HUES6 (cell line): ENCODE measurements at regions not wholly inside any gene's neighbourhood (a gene's known extent, or its start where the extent isn't known, plus 50 kb on each side); places are given as distances from the start of the nearest gene placed in this dataset.
A peak's percentile ranks its signal among the peaks of the same experiment; 100 is the strongest.
"Not testable (repeated sequence)": the region's sequence is repeated elsewhere in the genome, so short reads cannot be mapped to it uniquely, and the experiment has no call there.

Source experiments
- H3K27ac ChIP-seq: 2 replicates; pipeline ENCODE4 v1.7.0; 2013; ENCODE audit warnings: low read depth, mild to moderate bottlenecking, low read length, inconsistent platforms
- H3K27me3 ChIP-seq: 2 replicates; pipeline ENCODE4 v1.6.1; 2013; ENCODE audit warnings: low read length; ENCODE audit not compliant: control insufficient read depth, insufficient read depth
- H3K36me3 ChIP-seq: 2 replicates; pipeline ENCODE4 v1.6.1; 2013; ENCODE audit warnings: low read length; ENCODE audit not compliant: control insufficient read depth, insufficient read depth
- H3K4me1 ChIP-seq: 2 replicates; pipeline ENCODE4 v1.6.1; 2013; ENCODE audit warnings: low read length; ENCODE audit not compliant: control insufficient read depth, insufficient read depth
- H3K4me3 ChIP-seq: 2 replicates; pipeline ENCODE4 v1.5.1; 2013; ENCODE audit warnings: low read depth, low read length
- H3K9ac ChIP-seq: one replicate; pipeline ENCODE4 v1.6.1; 2013; ENCODE audit warnings: mild to moderate bottlenecking, low read length
- H3K9me3 ChIP-seq: 2 replicates; pipeline ENCODE4 v1.6.1; 2013; ENCODE audit warnings: low read depth, low read length; ENCODE audit not compliant: control insufficient read depth, insufficient read depth

GRCh38 chr3:68560728-68561127, 371.6 kb downstream of the TAFA4 start:
- no peaks in the 10 kb centered on the region for H3K9me3 ChIP-seq
- H3K9ac ChIP-seq: no peak overlapping the region
- H3K4me1 ChIP-seq: no peaks in the 10 kb centered on the region
- no peak overlapping the region for H3K4me3 ChIP-seq
- no peak overlapping the region for H3K27ac ChIP-seq
- no peaks in the 10 kb centered on the region for H3K27me3 ChIP-seq
- H3K36me3 ChIP-seq: no peaks in the 10 kb centered on the region

- Histone ChIP-seq H3K4me3 (no peak overlapping the region), H3K4me1 (peaks cover 46% of the 10 kb centered on the region; the same call in 1 of the 2 replicates), H3K27ac (peak overlapping the region; percentile 42; the same call in 1 of the 2 replicates), H3K36me3 (no peaks in the 10 kb centered on the region), H3K9ac (no peak overlapping the region), H3K27me3 (no peaks in the 10 kb centered on the region), H3K9me3 (no peaks in the 10 kb centered on the region)
These were observed 396.6 kb downstream of the TAFA4 start for GRCh38 chr3:68535782-68536181.

- H3K4me3 ChIP-seq: no peak overlapping the region
- H3K27ac ChIP-seq: no peak overlapping the region
- H3K4me1 ChIP-seq: no peaks in the 10 kb centered on the region
- no peak overlapping the region for H3K9ac ChIP-seq
- no peaks in the 10 kb centered on the region for H3K27me3 ChIP-seq
- H3K36me3 ChIP-seq: no peaks in the 10 kb centered on the region
- no peaks in the 10 kb centered on the region for H3K9me3 ChIP-seq
These were observed 409.0 kb downstream of the TAFA4 start for GRCh38 chr3:68523330-68523729.

GRCh38 chr3:68515237-68515636, 417.1 kb downstream of the TAFA4 start:
- Histone ChIP-seq H3K36me3 (no peaks in the 10 kb centered on the region), H3K4me1 (no peaks in the 10 kb centered on the region), H3K4me3 (no peak overlapping the region), H3K9ac (no peak overlapping the region), H3K27me3 (no peaks in the 10 kb centered on the region), H3K27ac (no peak overlapping the region), H3K9me3 (no peaks in the 10 kb centered on the region)

GRCh38 chr3:68504201-68504600, 428.1 kb downstream of the TAFA4 start:
- H3K9me3 ChIP-seq: no peaks in the 10 kb centered on the region
- no peaks in the 10 kb centered on the region for H3K36me3 ChIP-seq
- H3K27me3 ChIP-seq: no peaks in the 10 kb centered on the region
- no peak overlapping the region for H3K4me3 ChIP-seq
- H3K9ac ChIP-seq: no peak overlapping the region
- H3K4me1 ChIP-seq: no peaks in the 10 kb centered on the region
- H3K27ac ChIP-seq: no peak overlapping the region

- H3K27ac ChIP-seq, H3K9me3 ChIP-seq, H3K36me3 ChIP-seq, H3K9ac ChIP-seq, H3K4me3 ChIP-seq, H3K27me3 ChIP-seq, H3K4me1 ChIP-seq: not testable (repeated sequence)
These were observed 446.5 kb downstream of the TAFA4 start for GRCh38 chr3:68485845-68486244.

GRCh38 chr3:68485051-68485450, 447.3 kb downstream of the TAFA4 start:
- no peaks in the 10 kb centered on the region for H3K36me3 ChIP-seq
- no peak overlapping the region for H3K4me3 ChIP-seq
- no peaks in the 10 kb centered on the region for H3K4me1 ChIP-seq
- H3K27me3 ChIP-seq: no peaks in the 10 kb centered on the region
- H3K27ac ChIP-seq: no peak overlapping the region
- no peak overlapping the region for H3K9ac ChIP-seq
- H3K9me3 ChIP-seq: no peaks in the 10 kb centered on the region

GRCh38 chr3:68483601-68484000, 448.7 kb downstream of the TAFA4 start:
- no peak overlapping the region for H3K4me3 ChIP-seq
- no peak overlapping the region for H3K27ac ChIP-seq
- no peaks in the 10 kb centered on the region for H3K27me3 ChIP-seq
- H3K9me3 ChIP-seq: no peaks in the 10 kb centered on the region
- no peak overlapping the region for H3K9ac ChIP-seq
- H3K4me1 ChIP-seq: no peaks in the 10 kb centered on the region
- H3K36me3 ChIP-seq: no peaks in the 10 kb centered on the region

- H3K27ac ChIP-seq: no peak overlapping the region
- H3K4me3 ChIP-seq: no peak overlapping the region
- H3K9me3 ChIP-seq: no peaks in the 10 kb centered on the region
- H3K27me3 ChIP-seq: no peaks in the 10 kb centered on the region
- H3K36me3 ChIP-seq: no peaks in the 10 kb centered on the region
- no peaks in the 10 kb centered on the region for H3K4me1 ChIP-seq
- H3K9ac ChIP-seq: no peak overlapping the region
These were observed 449.3 kb downstream of the TAFA4 start for GRCh38 chr3:68483041-68483440.

GRCh38 chr3:68482565-68482964, 449.8 kb downstream of the TAFA4 start:
- Histone ChIP-seq H3K4me1 (no peaks in the 10 kb centered on the region), H3K27me3 (no peaks in the 10 kb centered on the region), H3K9me3 (no peaks in the 10 kb centered on the region), H3K4me3 (no peak overlapping the region), H3K36me3 (no peaks in the 10 kb centered on the region), H3K27ac (no peak overlapping the region), H3K9ac (no peak overlapping the region)

- Histone ChIP-seq H3K9me3 (no peaks in the 10 kb centered on the region), H3K36me3 (no peaks in the 10 kb centered on the region), H3K4me1 (no peaks in the 10 kb centered on the region), H3K27ac (no peak overlapping the region), H3K4me3 (no peak overlapping the region), H3K9ac (no peak overlapping the region), H3K27me3 (no peaks in the 10 kb centered on the region)
These were observed 452.6 kb downstream of the TAFA4 start for GRCh38 chr3:68479779-68480178.
